RCC 7860 (cell line): ENCODE measurements at regions not wholly inside any gene's neighbourhood (a gene's known extent, or its start where the extent isn't known, plus 50 kb on each side); places are given as distances from the start of the nearest gene placed in this dataset.
"Not testable (repeated sequence)": the region's sequence is repeated elsewhere in the genome, so short reads cannot be mapped to it uniquely, and the experiment has no call there.

Source experiments
- DNase-seq: peaks from one replicate; pipeline ENCODE4 v3.0.0-alpha.2; 2015; ENCODE audit warnings: low spot score
- FAIRE-seq: peaks from 2 replicates; lab custom pipeline; 2012; peaks lifted over from hg19 to GRCh38; lab: Jason Lieb, UNC

GRCh38 chr16:52740766-52741165 lies 193.8 kb upstream of the TOX3 start:
- DNase-seq (no peak), FAIRE-seq (no peak)

DNA sequence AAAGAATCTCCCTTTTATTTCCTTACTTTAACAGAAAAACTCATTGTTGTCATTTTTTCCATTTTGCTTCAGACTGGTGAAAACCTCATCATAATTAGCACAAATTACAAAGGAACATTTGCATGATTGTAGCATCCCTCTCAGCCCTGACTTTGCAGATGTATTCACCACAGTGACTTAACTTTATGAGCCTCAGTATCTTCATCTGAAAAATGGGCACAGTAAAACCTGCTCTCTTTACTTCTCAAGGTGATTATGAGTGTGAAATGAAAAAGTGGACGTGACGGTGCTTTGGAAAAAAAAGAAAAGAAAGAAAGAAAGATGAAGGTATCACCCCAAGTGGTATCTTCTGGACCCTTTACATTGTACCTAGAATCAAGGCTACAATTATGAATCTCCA lies 193.4 kb upstream of the TOX3 start:
- no peak for DNase-seq
- no peak for FAIRE-seq

DNA sequence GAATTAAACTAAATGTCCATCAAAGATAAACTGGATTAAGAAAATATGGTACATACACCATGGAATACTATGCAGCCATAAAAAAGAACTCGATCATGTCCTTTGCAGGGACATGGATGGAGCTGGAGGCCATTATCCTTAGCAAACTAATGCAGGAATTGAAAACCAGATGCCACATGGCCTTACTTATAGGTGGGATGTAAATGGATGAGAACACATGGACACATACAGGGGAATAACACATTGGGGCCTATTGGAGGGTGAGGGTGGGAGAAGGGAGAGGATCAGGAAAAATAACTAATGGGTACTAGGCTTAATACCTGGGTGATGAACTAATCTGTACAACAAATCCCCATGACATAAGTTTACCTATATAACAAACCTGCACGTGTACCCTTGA lies 192.0 kb upstream of the TOX3 start:
- not testable (repeated sequence) for FAIRE-seq, DNase-seq

DNA sequence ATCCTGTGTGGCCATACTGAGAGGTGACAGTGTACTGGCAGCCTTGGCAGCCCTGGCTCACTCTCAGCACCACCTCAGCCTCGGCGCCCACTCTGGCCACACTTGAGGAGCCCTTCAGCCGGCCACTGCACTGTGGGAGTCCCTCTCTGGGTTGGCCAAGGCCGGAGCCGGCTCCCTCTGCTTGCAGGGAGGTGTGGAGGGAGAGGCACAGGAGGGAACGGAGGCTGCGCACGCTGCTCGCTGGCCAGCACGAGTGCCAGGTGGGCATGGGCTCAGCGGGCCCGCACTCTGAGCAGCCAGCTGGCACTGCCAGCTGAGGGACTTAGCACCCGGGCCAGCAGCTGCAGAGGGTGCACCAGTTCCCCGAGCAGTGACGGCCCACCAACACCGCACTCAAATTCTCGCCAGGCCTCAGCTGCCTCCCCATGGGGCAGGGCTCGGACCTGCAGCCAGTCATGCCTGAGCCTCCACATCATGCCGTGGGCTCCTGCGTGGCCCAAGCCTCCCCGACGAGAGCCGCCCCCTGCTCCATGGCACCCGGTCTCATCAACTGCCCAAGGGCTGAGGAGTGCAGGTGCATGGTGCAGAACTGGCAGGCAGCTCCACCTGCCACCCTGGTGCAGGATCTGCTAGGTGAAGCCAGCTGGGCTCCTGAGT lies 184.4 kb upstream of the TOX3 start:
- DNase-seq, result no peak
- FAIRE-seq, result no peak

GRCh38 chr16:52729731-52730130 lies 182.8 kb upstream of the TOX3 start:
- DNase-seq (no peak), FAIRE-seq (no peak)

GRCh38 chr16:52727849-52728248 lies 180.9 kb upstream of the TOX3 start:
- no peak for FAIRE-seq
- no peak for DNase-seq

DNA sequence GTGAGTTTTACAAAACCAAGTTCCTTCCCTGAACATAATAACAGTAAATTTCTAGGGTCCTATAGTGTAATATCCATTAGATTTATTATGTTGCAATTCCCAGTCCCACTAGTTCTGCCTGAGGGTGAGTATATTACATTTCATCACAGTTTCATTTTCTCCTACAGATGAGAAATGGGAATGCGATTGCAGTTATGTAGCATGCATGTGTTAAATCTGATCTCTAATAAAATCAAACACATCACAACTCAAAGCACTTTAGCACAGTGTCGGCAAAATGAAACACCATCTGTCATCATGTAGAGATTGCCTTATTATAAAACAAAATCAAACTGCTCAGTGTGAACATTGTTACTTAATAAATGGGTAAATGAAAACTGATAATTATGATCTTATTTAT lies 180.5 kb upstream of the TOX3 start:
- no peak for DNase-seq
- FAIRE-seq, result no peak

DNA sequence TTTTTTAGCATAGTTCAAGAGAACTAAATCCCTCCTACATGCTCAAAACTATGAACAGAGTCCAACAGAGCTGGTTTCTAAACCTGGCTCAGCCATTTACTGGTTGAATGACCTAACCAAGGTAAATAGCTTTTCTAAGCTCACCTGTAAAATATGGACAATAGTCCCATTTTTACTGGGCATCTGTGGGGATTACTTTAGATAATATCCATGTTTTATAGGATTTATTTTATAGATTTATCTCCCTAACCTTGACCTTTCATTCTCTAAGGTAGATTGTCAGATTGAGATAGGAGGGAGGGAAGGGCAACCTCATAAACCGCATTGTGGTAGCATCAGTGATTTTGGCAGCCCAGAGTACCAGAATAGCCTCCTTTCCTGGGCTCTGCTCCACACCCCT lies 178.5 kb upstream of the TOX3 start:
- DNase-seq (no peak), FAIRE-seq (no peak)

GRCh38 chr16:52725043-52725442 lies 178.1 kb upstream of the TOX3 start:
- DNase-seq (no peak), FAIRE-seq (no peak)

DNA sequence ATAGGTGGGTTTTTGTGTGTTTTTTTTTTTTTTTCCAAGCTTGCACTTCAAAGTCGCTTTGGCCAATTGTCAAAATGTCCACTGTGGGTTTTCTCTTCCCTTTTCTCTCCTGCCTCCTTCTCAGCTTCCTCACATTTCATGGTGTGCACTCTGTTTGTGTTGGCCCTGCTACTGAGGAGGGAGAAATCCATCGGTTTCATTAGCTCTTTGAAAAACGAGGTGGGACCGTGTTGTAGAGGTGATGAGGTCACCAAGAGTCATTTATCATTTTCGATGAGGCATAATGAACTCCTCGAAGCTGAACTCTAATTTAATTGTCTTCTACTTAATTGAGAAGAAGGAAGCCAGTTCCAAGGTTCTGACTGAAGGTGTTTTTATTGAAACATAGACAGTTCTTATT lies 174.4 kb upstream of the TOX3 start:
- FAIRE-seq, result no peak
- no peak for DNase-seq

DNA sequence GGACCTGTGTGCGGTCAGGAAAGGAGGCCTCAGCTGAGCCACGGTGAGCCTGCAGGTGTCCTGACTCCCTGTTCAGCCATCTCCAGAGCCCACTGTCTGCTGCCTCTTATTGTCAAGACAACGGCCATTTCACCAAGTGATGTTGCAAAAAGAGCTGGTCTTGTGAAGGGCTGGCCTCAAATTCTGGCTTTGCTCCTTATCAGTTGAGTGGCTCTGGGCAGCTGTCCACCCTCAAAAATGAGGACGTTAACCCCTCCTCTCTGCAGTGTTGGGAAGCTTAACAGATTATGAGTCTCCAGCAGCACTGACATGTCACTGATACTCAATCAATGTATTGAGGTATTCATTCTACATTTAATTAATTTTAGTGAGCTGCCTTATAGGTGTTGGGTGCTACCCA lies 171.1 kb upstream of the TOX3 start:
- no peak for FAIRE-seq
- no peak for DNase-seq

GRCh38 chr16:52713740-52714139 lies 166.8 kb upstream of the TOX3 start:
- FAIRE-seq (no peak), DNase-seq (no peak)

GRCh38 chr16:52709306-52709705 lies 162.4 kb upstream of the TOX3 start:
- DNase-seq, result no peak
- no peak for FAIRE-seq

DNA sequence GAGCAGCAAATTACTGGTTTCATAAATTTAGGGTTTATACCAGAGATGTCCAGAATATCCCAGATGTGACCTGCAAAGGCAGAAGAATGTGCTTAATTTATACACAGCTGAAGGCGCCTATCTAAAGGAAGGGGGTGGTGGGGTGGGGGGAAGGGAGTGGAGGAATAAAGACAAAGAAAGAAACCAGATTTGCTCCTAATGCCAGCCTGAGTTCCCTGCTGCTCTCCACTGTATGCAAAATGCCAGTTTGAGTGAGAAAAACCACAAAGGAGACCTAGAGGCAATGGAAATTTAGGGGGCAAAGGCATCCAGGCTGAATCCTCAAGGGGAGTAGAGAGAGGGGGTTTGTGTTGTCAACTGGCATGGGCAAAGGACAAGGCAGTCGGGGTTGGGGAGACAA lies 161.5 kb upstream of the TOX3 start:
- DNase-seq (no peak), FAIRE-seq (no peak)

- FAIRE-seq (no peak), DNase-seq (no peak)
Measured at GRCh38 chr16:52707676-52708337, 160.9 kb upstream of the TOX3 start.

DNA sequence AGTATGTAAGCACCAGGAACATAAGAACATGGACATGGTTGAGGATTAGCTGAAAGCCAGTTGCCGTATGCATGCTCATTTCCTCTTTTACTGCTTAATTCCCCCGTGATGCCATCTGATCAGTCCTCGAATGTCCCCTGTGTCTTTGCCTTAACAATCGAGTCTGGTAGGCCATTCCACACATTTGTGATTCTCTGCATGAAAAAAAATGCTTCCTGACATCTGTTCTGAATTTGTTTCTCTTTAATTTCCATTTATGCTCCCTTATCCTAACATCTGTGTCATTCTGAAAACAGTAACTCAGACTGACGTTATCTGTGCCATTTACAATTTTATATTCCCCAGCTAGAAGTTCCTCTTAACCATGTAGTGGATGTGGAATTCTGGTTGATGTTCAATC lies 158.2 kb upstream of the TOX3 start:
- DNase-seq (no peak), FAIRE-seq (no peak)

- FAIRE-seq, result no peak
- no peak for DNase-seq
Measured at GRCh38 chr16:52697971-52698370, 151.0 kb upstream of the TOX3 start.

DNA sequence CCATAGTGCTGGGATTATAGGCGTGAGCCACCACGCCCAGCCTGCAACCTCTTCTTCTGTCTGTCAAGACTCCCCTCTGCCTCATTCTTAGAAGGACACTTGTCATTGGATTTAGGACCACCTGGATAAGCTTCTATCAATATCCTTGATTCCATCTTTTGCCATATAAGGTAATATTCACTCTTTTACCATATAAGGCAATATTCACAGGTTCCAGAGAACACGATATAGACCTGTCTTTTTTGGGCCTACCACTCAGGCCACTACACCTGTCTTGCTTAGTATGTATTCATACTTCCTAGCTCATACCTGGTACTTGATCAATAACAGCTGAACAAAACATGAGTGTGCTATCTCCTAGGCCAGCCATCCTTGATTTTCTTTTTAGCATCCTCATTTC lies 149.2 kb upstream of the TOX3 start:
- DNase-seq (no peak), FAIRE-seq (no peak)

DNA sequence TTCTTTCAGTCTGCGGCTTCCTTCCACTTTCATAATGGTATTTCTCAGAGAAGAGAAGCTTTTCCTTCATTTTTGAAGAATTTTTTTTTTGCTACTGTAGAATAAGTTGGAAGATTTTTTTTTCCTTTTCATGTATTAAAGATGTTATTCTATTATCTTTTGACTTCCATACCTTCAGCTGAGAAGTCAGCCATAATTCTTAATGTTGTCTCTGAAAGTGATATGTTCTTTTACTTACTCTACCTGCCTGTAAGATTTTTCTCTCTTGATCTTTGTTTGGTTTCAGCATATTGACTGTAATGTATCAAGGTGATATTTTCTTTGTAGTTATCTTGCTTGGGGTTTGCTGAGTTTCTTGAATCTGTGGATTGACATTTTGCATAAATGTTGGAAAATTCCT lies 143.5 kb upstream of the TOX3 start:
- no peak for DNase-seq
- FAIRE-seq, result no peak

- FAIRE-seq (no peak), DNase-seq (no peak)
Measured at GRCh38 chr16:52680993-52681392, 134.1 kb upstream of the TOX3 start.

DNA sequence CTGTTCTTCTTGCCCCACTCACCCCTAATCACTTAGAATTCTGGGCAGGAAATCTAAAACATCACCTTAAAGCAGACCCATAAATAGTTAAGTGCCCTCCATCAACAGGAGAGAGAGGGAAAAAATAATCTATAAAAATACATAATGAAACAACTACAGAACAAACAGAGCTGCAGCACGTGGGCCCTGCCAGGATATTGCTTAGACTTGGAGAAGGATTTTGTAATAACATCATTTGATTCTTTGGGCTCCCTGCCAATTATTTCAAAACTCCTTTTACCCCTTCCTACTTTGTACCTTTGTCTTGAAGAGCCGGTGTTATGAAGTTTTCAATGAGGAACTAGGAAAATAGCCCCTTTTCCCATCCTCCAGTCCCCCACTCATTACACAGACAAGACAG lies 130.6 kb upstream of the TOX3 start:
- no peak for FAIRE-seq
- no peak for DNase-seq

GRCh38 chr16:52676959-52677358 lies 130.0 kb upstream of the TOX3 start:
- FAIRE-seq, result no peak
- DNase-seq, result no peak

DNA sequence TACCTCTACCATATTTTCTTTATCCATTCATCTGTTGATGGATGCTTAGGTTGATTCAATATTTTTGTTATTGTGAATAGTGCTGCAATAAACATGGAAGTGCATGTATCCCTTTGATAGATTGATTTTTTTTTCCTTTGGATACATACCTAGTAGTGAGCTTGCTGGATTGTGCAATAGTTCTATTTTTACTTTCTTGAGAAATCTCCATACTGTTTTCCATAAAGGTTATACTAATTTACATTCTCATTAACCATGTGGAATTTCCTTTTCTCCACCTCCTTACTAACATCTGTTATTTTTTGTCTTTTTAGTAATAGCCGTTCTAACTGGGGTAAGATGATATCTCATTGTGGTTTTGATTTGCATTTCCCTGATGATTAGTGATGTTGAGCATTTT lies 124.6 kb upstream of the TOX3 start:
- no peak for FAIRE-seq
- DNase-seq, result no peak
